MM.1S (cell line): ENCODE measurements at regions not wholly inside any gene's neighbourhood (a gene's known extent, or its start where the extent isn't known, plus 50 kb on each side); places are given as distances from the start of the nearest gene placed in this dataset.

Experiments used
- DNase-seq: peaks from one replicate; pipeline ENCODE4 v3.0.0-alpha.2; 2015
- H2AFZ ChIP-seq: fragments of 300-600 bp; sonication (generic); 2 replicates; pipeline ENCODE4 v1.6.0; 2016; ENCODE audit warnings: antibody characterized with exemption, low read length
- H3F3A ChIP-seq: fragments of 300-600 bp; sonication (generic); 2 replicates; pipeline ENCODE4 v1.6.1; 2016; ENCODE audit warnings: mild to moderate bottlenecking, antibody characterized with exemption, low read length, moderate library complexity, mixed read lengths; ENCODE audit not compliant: insufficient read depth
- H3K27ac ChIP-seq: fragments of 300-600 bp; sonication (generic); 2 replicates; pipeline ENCODE4 v1.5.1; 2016; ENCODE audit warnings: mild to moderate bottlenecking, low read length
- H3K27me3 ChIP-seq: fragments of 300-600 bp; sonication (generic); replicated peaks from 2 replicates; pipeline ENCODE4 v1.6.0; 2016; ENCODE audit warnings: low read length; ENCODE audit not compliant: insufficient read depth
- H3K36me3 ChIP-seq: fragments of 300-600 bp; sonication (generic); replicated peaks from 2 replicates; pipeline ENCODE4 v1.6.1; 2016; ENCODE audit warnings: mild to moderate bottlenecking, low read length, mixed read lengths; ENCODE audit not compliant: insufficient read depth
- H3K4me1 ChIP-seq: fragments of 300-600 bp; sonication (generic); 2 replicates; pipeline ENCODE4 v1.6.1; 2016; ENCODE audit warnings: low read length, mixed read lengths
- H3K4me2 ChIP-seq: fragments of 300-600 bp; sonication (generic); 2 replicates; pipeline ENCODE4 v1.6.0; 2016; ENCODE audit warnings: low read depth, low read length
- H3K4me3 ChIP-seq: fragments of 300-600 bp; sonication (generic); 2 replicates; pipeline ENCODE4 v1.5.1; 2016; ENCODE audit warnings: low read length, mixed read lengths
- H3K79me2 ChIP-seq: fragments of 300-600 bp; sonication (generic); 2 replicates; pipeline ENCODE4 v1.6.1; 2016; ENCODE audit warnings: mixed run types, low read length, mixed read lengths
- H3K9ac ChIP-seq: fragments of 300-600 bp; sonication (generic); 2 replicates; pipeline ENCODE4 v1.6.1; 2016; ENCODE audit warnings: low read length, mixed read lengths
- H3K9me2 ChIP-seq: fragments of 300-600 bp; sonication (generic); replicated peaks from 2 replicates; pipeline ENCODE4 v1.6.1; 2016; ENCODE audit warnings: mild to moderate bottlenecking, low read length, mixed read lengths; ENCODE audit not compliant: insufficient read depth
- H3K9me3 ChIP-seq: fragments of 300-600 bp; sonication (generic); replicated peaks from 2 replicates; pipeline ENCODE4 v1.6.1; 2016; ENCODE audit warnings: mild to moderate bottlenecking, low read length, mixed read lengths; ENCODE audit not compliant: insufficient read depth
- H4K20me1 ChIP-seq: fragments of 300-600 bp; sonication (generic); 2 replicates; pipeline ENCODE4 v1.6.1; 2016; ENCODE audit warnings: mild to moderate bottlenecking, low read length, moderate library complexity, mixed read lengths; ENCODE audit not compliant: insufficient read depth
- CTCF ChIP-seq: fragments of 300-600 bp; sonication (generic); IDR thresholded peaks from 2 replicates; pipeline ENCODE4 v1.5.1; 2016; ENCODE audit warnings: antibody characterized with exemption, low read length, mixed read lengths
- EZH2 ChIP-seq: fragments of 300-600 bp; sonication (generic); optimal IDR thresholded peaks from 2 replicates; pipeline ENCODE3; 2017; ENCODE audit warnings: low read depth, mild to moderate bottlenecking, antibody characterized with exemption, low read length, mixed read lengths
- EZH2phosphoT487 ChIP-seq: fragments of 300-600 bp; sonication (generic); IDR thresholded peaks from 2 replicates; pipeline ENCODE4 v1.6.1; 2018; ENCODE audit warnings: antibody characterized with exemption, low read length

GRCh38 chr5:174307656-174308271 is 262.3 kb downstream of the NSG2 start:
- no peaks in the 10 kb centered on the region for H3K79me2 ChIP-seq
- H3F3A ChIP-seq = no peaks in the 10 kb centered on the region
- TF ChIP-seq EZH2 (no peak), EZH2phosphoT487 (no peak), CTCF (no peak)
- H3K27ac ChIP-seq = no peak overlapping the region
- H3K9ac ChIP-seq = no peak overlapping the region
- DNase-seq = no peak
- peaks cover 9% of the 10 kb centered on the region; the same call in 1 of the 2 replicates for H3K4me1 ChIP-seq
- no peak overlapping the region for H2AFZ ChIP-seq
- no peaks in the 10 kb centered on the region for H3K27me3 ChIP-seq
- no peaks in the 10 kb centered on the region for H3K9me2 ChIP-seq
- no peaks in the 10 kb centered on the region for H4K20me1 ChIP-seq
- H3K36me3 ChIP-seq = no peaks in the 10 kb centered on the region
- H3K9me3 ChIP-seq = no peaks in the 10 kb centered on the region
- H3K4me2 ChIP-seq = no peak overlapping the region
- H3K4me3 ChIP-seq = no peak overlapping the region

- H4K20me1 ChIP-seq = no peaks in the 10 kb centered on the region
- no peak overlapping the region for H3K27ac ChIP-seq
- H3K9ac ChIP-seq = no peak overlapping the region
- no peaks in the 10 kb centered on the region for H3K36me3 ChIP-seq
- TF ChIP-seq EZH2phosphoT487 (no peak), EZH2 (no peak), CTCF (no peak)
- no peaks in the 10 kb centered on the region for H3K79me2 ChIP-seq
- H2AFZ ChIP-seq = no peak overlapping the region
- no peak overlapping the region for H3K4me3 ChIP-seq
- H3K4me1 ChIP-seq = no peaks in the 10 kb centered on the region; the same call in 1 of the 2 replicates
- no peaks in the 10 kb centered on the region for H3K9me2 ChIP-seq
- no peaks in the 10 kb centered on the region for H3F3A ChIP-seq
- H3K9me3 ChIP-seq = no peaks in the 10 kb centered on the region
- no peaks in the 10 kb centered on the region for H3K27me3 ChIP-seq
- H3K4me2 ChIP-seq = no peak overlapping the region
- DNase-seq = no peak
Measured at GRCh38 chr5:174309131-174309795, 263.8 kb downstream of the NSG2 start.

GRCh38 chr5:174310243-174310642 is 264.7 kb downstream of the NSG2 start:
- Histone ChIP-seq H2AFZ (no peak overlapping the region), H3K27ac (no peak overlapping the region), H3K9me3 (no peaks in the 10 kb centered on the region), H3K9me2 (no peaks in the 10 kb centered on the region), H3K4me3 (no peak overlapping the region), H3K4me1 (no peaks in the 10 kb centered on the region; the same call in 1 of the 2 replicates), H3K36me3 (no peaks in the 10 kb centered on the region), H3K27me3 (no peaks in the 10 kb centered on the region), H3F3A (no peaks in the 10 kb centered on the region), H3K79me2 (no peaks in the 10 kb centered on the region), H4K20me1 (no peaks in the 10 kb centered on the region), H3K4me2 (no peak overlapping the region), H3K9ac (no peak overlapping the region)
- no peak for DNase-seq
- TF ChIP-seq CTCF = no peak
- no peak for TF ChIP-seq EZH2phosphoT487
- TF ChIP-seq EZH2 = no peak
